ENCODE measurements at regions not wholly inside any gene's neighbourhood (a gene's known extent, or its start where the extent isn't known, plus 50 kb on each side); places are given as distances from the start of the nearest gene placed in this dataset.
"Not testable (repeated sequence)": the region's sequence is repeated elsewhere in the genome, so short reads cannot be mapped to it uniquely, and the experiment has no call there.

GRCh38 chr20:26219546-26219945 is 522.9 kb upstream of the ZNF337 start:
- H3K27me3 ChIP-seq (ENCODE audit: control insufficient read depth, insufficient read depth, low read length); H3K9me3 ChIP-seq (replicated peaks; ENCODE audit: control insufficient read depth, low read depth, low read length); H3K4me3 ChIP-seq (ENCODE audit: low read length); H3K4me1 ChIP-seq (ENCODE audit: control insufficient read depth, insufficient read depth, low read length); DNase-seq; H3K27ac ChIP-seq (ENCODE audit: low read length); H3K36me3 ChIP-seq (ENCODE audit: control insufficient read depth, insufficient read depth, low read length): not testable (repeated sequence)
- WGBS (ENCODE audit: insufficient coverage) = no CpG with 5 or more reads among the region's 3 CpGs

DNA sequence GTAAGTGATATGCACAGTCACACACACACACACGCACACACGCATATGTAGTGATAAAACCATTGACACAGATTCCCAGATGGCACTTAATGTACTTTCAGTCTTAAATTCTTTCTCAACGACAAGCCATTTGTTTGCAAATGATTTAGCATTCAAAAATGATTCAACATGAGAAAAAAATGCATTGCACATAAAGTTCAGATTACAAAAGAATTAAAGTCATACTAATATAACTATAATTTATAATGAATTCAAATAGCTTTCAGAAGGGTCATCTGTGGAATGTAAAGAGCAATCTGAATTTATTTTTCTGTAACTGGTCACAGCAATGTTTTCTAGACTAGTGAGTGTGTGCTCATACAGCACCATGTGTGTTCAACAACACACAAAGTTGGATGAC is 521.6 kb upstream of the ZNF337 start:
- no peak overlapping the region for H3K4me3 ChIP-seq (ENCODE audit: low read length)
- H3K27me3 ChIP-seq (ENCODE audit: control insufficient read depth, insufficient read depth, low read length) = no peaks in the 10 kb centered on the region
- no peak for DNase-seq
- WGBS (ENCODE audit: insufficient coverage) = no CpG with 5 or more reads among the region's 3 CpGs
- no peaks in the 10 kb centered on the region for H3K4me1 ChIP-seq (ENCODE audit: control insufficient read depth, insufficient read depth, low read length)
- H3K36me3 ChIP-seq (ENCODE audit: control insufficient read depth, insufficient read depth, low read length) = no peaks in the 10 kb centered on the region
- H3K27ac ChIP-seq (ENCODE audit: low read length) = no peak overlapping the region
- H3K9me3 ChIP-seq (replicated peaks; ENCODE audit: control insufficient read depth, low read depth, low read length) = no peaks in the 10 kb centered on the region

- no CpG with 5 or more reads among the region's 1 CpG for WGBS (ENCODE audit: insufficient coverage)
- Histone ChIP-seq H3K27ac (ENCODE audit: low read length) (no peak overlapping the region), H3K4me3 (ENCODE audit: low read length) (no peak overlapping the region), H3K36me3 (ENCODE audit: control insufficient read depth, insufficient read depth, low read length) (no peaks in the 10 kb centered on the region), H3K9me3 (replicated peaks; ENCODE audit: control insufficient read depth, low read depth, low read length) (no peaks in the 10 kb centered on the region), H3K4me1 (ENCODE audit: control insufficient read depth, insufficient read depth, low read length) (no peaks in the 10 kb centered on the region), H3K27me3 (ENCODE audit: control insufficient read depth, insufficient read depth, low read length) (no peaks in the 10 kb centered on the region)
- DNase-seq = no peak
These were observed 519.4 kb upstream of the ZNF337 start for GRCh38 chr20:26216025-26216424.

DNA sequence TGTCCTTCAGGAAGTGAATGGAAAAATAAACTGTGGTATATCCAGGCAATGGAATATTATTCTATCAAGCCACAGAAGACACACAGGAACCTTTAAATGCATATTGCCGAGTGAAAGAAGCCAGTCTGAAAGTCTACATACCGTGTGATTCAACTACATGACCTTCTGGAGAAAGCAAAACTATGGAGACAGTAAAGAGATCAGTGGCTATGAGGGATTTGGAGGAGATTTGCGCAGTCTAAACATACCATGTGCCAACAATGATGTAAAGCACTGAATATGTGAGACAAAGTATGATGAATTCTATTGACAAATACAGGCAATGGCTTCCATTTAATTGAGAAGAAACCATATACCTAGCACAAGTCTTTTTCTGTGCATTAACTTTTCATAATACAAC is 518.3 kb upstream of the ZNF337 start:
- no peaks in the 10 kb centered on the region for H3K36me3 ChIP-seq (ENCODE audit: control insufficient read depth, insufficient read depth, low read length)
- WGBS (ENCODE audit: insufficient coverage) = 60% methylated on average over 1 of the region's 3 CpGs
- no peaks in the 10 kb centered on the region for H3K4me1 ChIP-seq (ENCODE audit: control insufficient read depth, insufficient read depth, low read length)
- H3K9me3 ChIP-seq (replicated peaks; ENCODE audit: control insufficient read depth, low read depth, low read length) = no peaks in the 10 kb centered on the region
- no peak for DNase-seq
- no peak overlapping the region for H3K4me3 ChIP-seq (ENCODE audit: low read length)
- H3K27ac ChIP-seq (ENCODE audit: low read length) = no peak overlapping the region
- H3K27me3 ChIP-seq (ENCODE audit: control insufficient read depth, insufficient read depth, low read length) = no peaks in the 10 kb centered on the region

- no peaks in the 10 kb centered on the region for H3K9me3 ChIP-seq (replicated peaks; ENCODE audit: control insufficient read depth, low read depth, low read length)
- peak; percentile 6 for DNase-seq
- H3K27me3 ChIP-seq (ENCODE audit: control insufficient read depth, insufficient read depth, low read length) = peaks cover 23% of the 10 kb centered on the region
- H3K4me3 ChIP-seq (ENCODE audit: low read length) = no peak overlapping the region
- H3K36me3 ChIP-seq (ENCODE audit: control insufficient read depth, insufficient read depth, low read length) = no peaks in the 10 kb centered on the region
- peaks cover 4% of the 10 kb centered on the region for H3K4me1 ChIP-seq (ENCODE audit: control insufficient read depth, insufficient read depth, low read length)
- 3% methylated on average over 73 of the region's 88 CpGs for WGBS (ENCODE audit: insufficient coverage)
- no peak overlapping the region for H3K27ac ChIP-seq (ENCODE audit: low read length)
These were observed 512.7 kb upstream of the ZNF337 start for GRCh38 chr20:26209171-26209941.

DNA sequence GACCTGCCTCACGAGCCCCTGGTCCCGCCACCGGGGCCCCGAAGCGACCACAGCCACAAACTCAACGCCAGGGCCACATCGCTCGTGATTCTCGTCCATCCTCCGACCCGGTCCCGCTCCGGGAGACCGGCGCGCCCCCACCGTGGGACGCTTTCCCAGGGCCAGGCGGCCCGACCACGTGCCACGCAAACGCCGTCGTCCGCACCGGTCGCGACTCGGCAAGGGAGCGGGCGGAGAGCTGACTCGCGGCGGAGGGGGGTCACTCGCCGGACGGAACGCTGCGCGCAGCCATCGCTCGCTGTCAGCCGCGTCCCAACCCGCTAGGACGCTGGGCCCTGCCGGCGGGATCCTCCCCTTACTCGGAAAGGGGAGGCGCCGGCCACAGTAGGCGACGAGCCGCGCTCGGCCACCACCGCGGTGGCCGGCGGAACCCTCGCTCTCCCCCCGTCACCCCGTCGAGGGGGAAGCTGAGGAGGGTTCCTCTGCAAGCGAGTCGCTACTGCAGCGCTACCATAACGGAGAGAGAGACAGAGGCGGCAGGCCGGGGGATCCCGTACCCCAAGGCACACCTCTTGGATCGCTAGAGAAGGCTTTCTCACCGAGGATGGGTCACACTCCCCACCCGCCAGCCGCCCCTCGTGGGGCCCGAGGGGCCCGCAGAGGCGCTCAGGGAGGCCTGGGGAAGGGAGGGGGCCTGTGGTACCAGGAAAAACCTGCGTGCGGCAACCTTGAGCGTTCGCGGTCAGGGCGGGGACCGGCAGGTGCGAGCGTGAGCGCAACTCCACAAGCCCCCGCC is 511.8 kb upstream of the ZNF337 start:
- Histone ChIP-seq H3K27me3 (ENCODE audit: control insufficient read depth, insufficient read depth, low read length) (peaks cover 23% of the 10 kb centered on the region), H3K27ac (ENCODE audit: low read length) (no peak overlapping the region), H3K36me3 (ENCODE audit: control insufficient read depth, insufficient read depth, low read length) (no peaks in the 10 kb centered on the region), H3K9me3 (replicated peaks; ENCODE audit: control insufficient read depth, low read depth, low read length) (no peaks in the 10 kb centered on the region), H3K4me1 (ENCODE audit: control insufficient read depth, insufficient read depth, low read length) (peaks cover 4% of the 10 kb centered on the region), H3K4me3 (ENCODE audit: low read length) (no peak overlapping the region)
- DNase-seq = peak; percentile 4
- WGBS (ENCODE audit: insufficient coverage) = 1% methylated on average over 64 of the region's 91 CpGs

- H3K4me3 ChIP-seq (ENCODE audit: low read length); H3K27ac ChIP-seq (ENCODE audit: low read length); H3K4me1 ChIP-seq (ENCODE audit: control insufficient read depth, insufficient read depth, low read length); H3K9me3 ChIP-seq (replicated peaks; ENCODE audit: control insufficient read depth, low read depth, low read length); H3K36me3 ChIP-seq (ENCODE audit: control insufficient read depth, insufficient read depth, low read length); DNase-seq: not testable (repeated sequence)
- H3K27me3 ChIP-seq (ENCODE audit: control insufficient read depth, insufficient read depth, low read length) = peaks cover 23% of the 10 kb centered on the region
- 2% methylated on average over 35 of the region's 35 CpGs for WGBS (ENCODE audit: insufficient coverage)
These were observed 511.3 kb upstream of the ZNF337 start for GRCh38 chr20:26207967-26208295.

DNA sequence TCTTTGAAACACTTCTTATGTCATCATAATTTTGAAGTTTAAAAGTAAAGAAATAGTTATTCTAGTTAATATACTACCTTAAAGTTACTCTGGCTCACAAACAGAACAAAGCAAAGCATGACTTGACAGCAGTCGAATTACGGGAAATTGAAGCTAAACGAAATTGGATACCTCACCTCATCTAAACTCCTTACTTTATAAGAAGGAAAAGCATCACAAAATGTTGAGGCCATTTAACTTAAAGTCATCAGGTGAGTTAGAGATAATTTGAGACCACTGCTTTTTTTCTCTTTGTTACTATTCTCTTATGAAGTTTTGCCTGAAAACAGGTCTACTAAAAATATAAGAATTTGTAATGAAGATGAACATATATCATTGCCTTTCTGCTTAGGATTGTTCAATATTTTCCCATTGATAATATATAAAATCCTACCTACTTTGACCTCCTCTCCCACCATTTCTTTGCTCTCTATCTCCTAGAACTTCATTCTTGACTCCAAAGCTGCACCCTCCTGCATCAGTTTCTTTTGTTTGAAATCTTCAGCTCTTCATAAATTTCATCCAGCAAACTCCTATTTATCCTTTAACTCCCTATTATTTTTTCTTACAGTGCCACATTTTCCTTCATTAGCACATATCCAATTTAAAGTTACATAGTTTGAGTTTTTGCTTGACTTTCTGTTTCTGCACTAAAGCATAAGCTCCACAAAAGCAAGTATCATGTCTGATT is 510.7 kb upstream of the ZNF337 start:
- no peak overlapping the region for H3K27ac ChIP-seq (ENCODE audit: low read length)
- no CpG with 5 or more reads among the region's 3 CpGs for WGBS (ENCODE audit: insufficient coverage)
- DNase-seq = no peak
- peaks cover 4% of the 10 kb centered on the region for H3K4me1 ChIP-seq (ENCODE audit: control insufficient read depth, insufficient read depth, low read length)
- no peak overlapping the region for H3K4me3 ChIP-seq (ENCODE audit: low read length)
- H3K36me3 ChIP-seq (ENCODE audit: control insufficient read depth, insufficient read depth, low read length) = no peaks in the 10 kb centered on the region
- peaks cover 23% of the 10 kb centered on the region for H3K27me3 ChIP-seq (ENCODE audit: control insufficient read depth, insufficient read depth, low read length)
- no peaks in the 10 kb centered on the region for H3K9me3 ChIP-seq (replicated peaks; ENCODE audit: control insufficient read depth, low read depth, low read length)

- no peak overlapping the region for H3K27ac ChIP-seq (ENCODE audit: low read length)
- DNase-seq = no peak
- H3K27me3 ChIP-seq (ENCODE audit: control insufficient read depth, insufficient read depth, low read length) = peaks cover 23% of the 10 kb centered on the region
- H3K36me3 ChIP-seq (ENCODE audit: control insufficient read depth, insufficient read depth, low read length) = no peaks in the 10 kb centered on the region
- no CpG with 5 or more reads among the region's 1 CpG for WGBS (ENCODE audit: insufficient coverage)
- H3K9me3 ChIP-seq (replicated peaks; ENCODE audit: control insufficient read depth, low read depth, low read length) = no peaks in the 10 kb centered on the region
- no peak overlapping the region for H3K4me3 ChIP-seq (ENCODE audit: low read length)
- H3K4me1 ChIP-seq (ENCODE audit: control insufficient read depth, insufficient read depth, low read length) = peaks cover 4% of the 10 kb centered on the region
These were observed 508.7 kb upstream of the ZNF337 start for GRCh38 chr20:26205350-26205749.

- not testable (repeated sequence) for H3K36me3 ChIP-seq (ENCODE audit: control insufficient read depth, insufficient read depth, low read length); H3K4me1 ChIP-seq (ENCODE audit: control insufficient read depth, insufficient read depth, low read length); H3K27me3 ChIP-seq (ENCODE audit: control insufficient read depth, insufficient read depth, low read length); H3K27ac ChIP-seq (ENCODE audit: low read length); H3K4me3 ChIP-seq (ENCODE audit: low read length); DNase-seq; H3K9me3 ChIP-seq (replicated peaks; ENCODE audit: control insufficient read depth, low read depth, low read length)
These were observed 504.4 kb upstream of the ZNF337 start for GRCh38 chr20:26201026-26201425.

Measured in muscle of leg (tissue), 3 donors.